SU-DHL-6 (cell line): ENCODE measurements at regions not wholly inside any gene's neighbourhood (a gene's known extent, or its start where the extent isn't known, plus 50 kb on each side); places are given as distances from the start of the nearest gene placed in this dataset.

Experiments used
- EZH2phosphoT487 ChIP-seq: fragments of 200-600 bp; sonication (generic), shearing (Covaris generic); conservative IDR thresholded peaks from 2 replicates; pipeline ENCODE4 v1.6.1; 2018; ENCODE audit warnings: mild to moderate bottlenecking, antibody characterized with exemption, low read length, moderate library complexity, mixed read lengths
- TF ChIP-seq, protein P1 (sequence below): fragments of 200-600 bp; sonication (generic); IDR thresholded peaks from one replicate; pipeline ENCODE4 v1.5.1; 2017; ENCODE audit warnings: antibody characterized with exemption, mild to moderate bottlenecking, low read length, moderate library complexity; ENCODE audit not compliant: insufficient read depth, poor library complexity, severe bottlenecking

DNA sequence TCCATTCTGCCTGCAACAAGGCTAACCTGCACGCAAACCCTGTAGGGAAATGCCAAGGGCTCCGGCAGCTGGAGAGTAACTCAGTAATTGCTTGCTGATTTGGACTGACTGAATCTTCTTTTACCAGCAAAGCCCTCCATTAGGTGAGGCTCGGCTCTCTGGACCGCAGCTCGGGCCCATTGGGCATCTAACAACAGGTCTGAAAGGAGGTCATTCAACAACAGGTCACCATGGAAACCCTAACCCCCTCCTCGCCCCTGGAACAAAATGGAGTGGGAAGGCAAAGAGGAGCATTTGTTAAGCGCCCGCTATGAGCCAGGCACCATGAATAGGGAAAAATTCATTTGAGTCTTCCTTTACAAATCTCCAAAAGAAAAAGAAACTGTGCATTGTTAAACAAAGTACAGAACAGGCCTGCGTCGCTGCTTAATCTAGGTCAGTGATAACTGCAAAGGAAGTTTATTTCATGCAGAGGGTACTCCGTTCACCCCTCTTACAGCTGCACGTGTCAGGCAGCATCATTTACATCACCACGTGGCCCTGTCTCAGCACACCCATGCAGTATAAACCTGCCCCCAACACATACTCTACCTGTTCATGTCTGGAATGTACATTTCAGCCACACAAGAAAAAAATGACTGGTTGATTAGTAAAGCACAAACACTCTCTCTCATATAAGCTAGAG, 248.8 kb upstream of the NEBL start:
- TF ChIP-seq, protein P1, sequence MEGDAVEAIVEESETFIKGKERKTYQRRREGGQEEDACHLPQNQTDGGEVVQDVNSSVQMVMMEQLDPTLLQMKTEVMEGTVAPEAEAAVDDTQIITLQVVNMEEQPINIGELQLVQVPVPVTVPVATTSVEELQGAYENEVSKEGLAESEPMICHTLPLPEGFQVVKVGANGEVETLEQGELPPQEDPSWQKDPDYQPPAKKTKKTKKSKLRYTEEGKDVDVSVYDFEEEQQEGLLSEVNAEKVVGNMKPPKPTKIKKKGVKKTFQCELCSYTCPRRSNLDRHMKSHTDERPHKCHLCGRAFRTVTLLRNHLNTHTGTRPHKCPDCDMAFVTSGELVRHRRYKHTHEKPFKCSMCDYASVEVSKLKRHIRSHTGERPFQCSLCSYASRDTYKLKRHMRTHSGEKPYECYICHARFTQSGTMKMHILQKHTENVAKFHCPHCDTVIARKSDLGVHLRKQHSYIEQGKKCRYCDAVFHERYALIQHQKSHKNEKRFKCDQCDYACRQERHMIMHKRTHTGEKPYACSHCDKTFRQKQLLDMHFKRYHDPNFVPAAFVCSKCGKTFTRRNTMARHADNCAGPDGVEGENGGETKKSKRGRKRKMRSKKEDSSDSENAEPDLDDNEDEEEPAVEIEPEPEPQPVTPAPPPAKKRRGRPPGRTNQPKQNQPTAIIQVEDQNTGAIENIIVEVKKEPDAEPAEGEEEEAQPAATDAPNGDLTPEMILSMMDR, result no peak
- TF ChIP-seq EZH2phosphoT487, result no peak
